Activated naive CD8-positive, alpha-beta T cell (primary cell): ENCODE measurements at regions not wholly inside any gene's neighbourhood (a gene's known extent, or its start where the extent isn't known, plus 50 kb on each side); places are given as distances from the start of the nearest gene placed in this dataset.
"Not testable (repeated sequence)": the region's sequence is repeated elsewhere in the genome, so short reads cannot be mapped to it uniquely, and the experiment has no call there.

ENCODE experiments used
- H3K27ac Mint-ChIP-seq: one replicate; pipeline ENCODE4 v1.8.0; 2021; ENCODE audit warnings: mixed read lengths
- H3K27me3 Mint-ChIP-seq: one replicate; pipeline ENCODE4 v1.8.0; 2021; ENCODE audit warnings: mixed read lengths
- H3K36me3 Mint-ChIP-seq: one replicate; pipeline ENCODE4 v1.8.0; 2021; ENCODE audit warnings: mixed read lengths
- H3K4me1 Mint-ChIP-seq: one replicate; pipeline ENCODE4 v1.8.0; 2021; ENCODE audit warnings: low read depth, mixed read lengths
- H3K4me3 Mint-ChIP-seq: one replicate; pipeline ENCODE4 v1.8.0; 2021; ENCODE audit warnings: mild to moderate bottlenecking, mixed read lengths
- H3K9me3 Mint-ChIP-seq: one replicate; pipeline ENCODE4 v1.8.0; 2021; ENCODE audit warnings: low read depth, mixed read lengths

DNA sequence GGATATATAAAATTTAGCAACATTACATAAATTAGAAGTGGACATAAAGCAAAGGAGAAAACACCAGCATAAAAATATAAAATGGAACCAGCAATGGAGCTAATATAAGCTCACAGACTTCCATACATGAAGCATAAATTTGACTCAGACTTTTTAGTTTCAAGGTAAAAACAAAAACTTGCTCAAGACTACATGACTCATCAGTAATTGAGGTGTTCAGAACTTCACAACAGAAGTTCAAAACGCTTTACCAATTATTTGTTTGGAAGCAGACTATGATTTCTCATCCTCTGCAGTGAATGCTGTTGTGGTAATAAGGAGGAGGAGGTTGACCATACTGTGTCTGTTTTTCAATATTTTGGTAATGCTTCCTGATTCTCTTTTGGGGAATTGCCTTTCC is 192.0 kb upstream of the MEIS1 start:
- H3K27ac Mint-ChIP-seq, H3K36me3 Mint-ChIP-seq, H3K4me3 Mint-ChIP-seq, H3K4me1 Mint-ChIP-seq, H3K27me3 Mint-ChIP-seq, H3K9me3 Mint-ChIP-seq: not testable (repeated sequence)

GRCh38 chr2:66242099-66242789 is 192.7 kb upstream of the MEIS1 start:
- H3K4me1 Mint-ChIP-seq, result no peaks in the 10 kb centered on the region
- no peak overlapping the region for H3K27ac Mint-ChIP-seq
- no peaks in the 10 kb centered on the region for H3K9me3 Mint-ChIP-seq
- no peaks in the 10 kb centered on the region for H3K36me3 Mint-ChIP-seq
- no peak overlapping the region for H3K4me3 Mint-ChIP-seq
- no peaks in the 10 kb centered on the region for H3K27me3 Mint-ChIP-seq

DNA sequence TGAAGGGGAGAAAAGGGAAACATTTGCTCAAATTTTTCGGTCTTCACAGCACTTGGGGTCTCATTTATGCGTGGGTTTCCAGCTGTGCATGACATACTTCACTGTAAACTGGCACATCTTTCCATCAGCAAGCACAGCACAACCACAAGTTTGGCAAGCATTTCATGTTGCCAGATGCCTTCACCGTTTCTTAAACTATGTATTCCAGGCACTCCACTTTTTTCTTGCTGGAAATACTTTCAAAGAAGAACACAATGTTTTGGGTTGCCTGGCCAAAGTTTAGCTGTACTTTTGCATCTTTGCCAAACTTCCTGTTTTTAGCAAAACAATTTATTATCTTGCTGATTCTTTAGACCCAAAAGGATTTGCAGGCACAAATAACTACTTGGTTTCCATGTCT is 194.6 kb upstream of the MEIS1 start:
- no peak overlapping the region for H3K4me3 Mint-ChIP-seq
- H3K36me3 Mint-ChIP-seq, result no peaks in the 10 kb centered on the region
- no peak overlapping the region for H3K27ac Mint-ChIP-seq
- H3K9me3 Mint-ChIP-seq, result no peaks in the 10 kb centered on the region
- H3K4me1 Mint-ChIP-seq, result no peaks in the 10 kb centered on the region
- H3K27me3 Mint-ChIP-seq, result no peaks in the 10 kb centered on the region

DNA sequence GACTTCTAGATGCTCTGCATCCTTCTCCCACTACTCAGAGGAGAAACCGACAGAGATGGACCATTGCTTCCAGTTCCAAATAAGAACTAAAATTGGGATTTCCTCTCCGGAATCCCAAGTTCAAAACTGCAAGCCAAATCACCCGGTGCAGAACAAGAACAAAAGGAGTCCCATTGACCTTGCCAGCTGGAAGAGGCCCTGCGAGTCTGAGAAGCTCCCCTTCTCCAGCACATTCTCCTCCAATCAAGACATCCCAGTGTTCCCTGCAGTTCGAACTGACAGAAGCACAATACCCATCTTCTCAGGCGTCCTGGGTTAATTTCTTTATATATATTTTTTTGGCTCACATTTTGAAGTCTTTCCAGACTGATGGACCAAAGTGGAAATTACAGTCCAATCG is 195.3 kb upstream of the MEIS1 start:
- H3K36me3 Mint-ChIP-seq, result no peaks in the 10 kb centered on the region
- no peaks in the 10 kb centered on the region for H3K27me3 Mint-ChIP-seq
- H3K27ac Mint-ChIP-seq, result no peak overlapping the region
- no peak overlapping the region for H3K4me3 Mint-ChIP-seq
- H3K9me3 Mint-ChIP-seq, result no peaks in the 10 kb centered on the region
- no peaks in the 10 kb centered on the region for H3K4me1 Mint-ChIP-seq

GRCh38 chr2:66237803-66238379 is 197.0 kb upstream of the MEIS1 start:
- Mint-ChIP-seq H3K36me3 (no peaks in the 10 kb centered on the region), H3K4me3 (no peak overlapping the region), H3K27me3 (no peaks in the 10 kb centered on the region)

DNA sequence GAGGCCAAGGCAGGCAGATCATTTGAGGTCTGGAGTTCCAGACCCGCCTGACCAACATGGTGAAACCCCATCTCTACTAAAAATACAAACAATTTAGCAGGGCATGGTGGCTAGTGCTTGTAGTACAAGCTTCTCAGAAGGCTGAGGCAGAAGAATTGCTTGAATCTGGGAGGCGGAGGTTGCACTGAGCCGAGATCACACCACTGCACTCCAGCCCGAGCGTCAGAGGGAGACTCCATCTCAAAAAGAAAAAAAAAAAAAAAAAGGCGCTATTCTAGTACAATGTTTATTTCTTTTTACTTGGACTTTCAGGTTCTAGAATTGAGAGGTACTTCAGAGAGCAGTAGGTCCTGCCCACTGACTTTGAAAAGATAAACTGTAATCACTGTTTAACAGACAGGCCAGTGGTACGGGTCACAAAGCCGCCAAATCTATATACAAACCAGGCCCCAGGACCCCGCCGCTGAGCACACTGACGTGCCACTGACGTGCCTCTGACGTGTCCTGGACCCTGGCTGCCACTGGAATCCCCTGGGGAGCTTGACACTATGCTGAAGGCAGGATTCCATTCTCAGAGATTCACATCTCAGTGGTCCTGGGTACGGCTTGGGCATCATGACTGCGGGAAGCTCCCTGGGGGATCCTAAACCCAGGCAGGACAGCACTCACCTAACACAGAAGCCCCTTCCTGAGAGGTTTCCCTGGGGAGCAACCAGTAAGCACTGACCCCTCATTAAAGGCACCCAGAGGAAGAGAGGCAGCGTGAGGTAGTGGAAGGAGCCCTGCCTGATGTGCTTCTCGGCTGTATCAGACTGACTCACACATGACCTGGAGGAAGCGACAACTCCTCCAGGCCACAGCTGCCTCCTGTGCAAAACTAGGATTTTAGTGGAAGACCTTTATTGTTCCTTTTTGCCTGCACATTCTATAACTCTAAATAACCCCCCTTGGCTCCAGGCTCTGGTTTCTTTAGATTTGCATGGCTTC is 197.8 kb upstream of the MEIS1 start:
- Mint-ChIP-seq H3K4me3 (no peak overlapping the region), H3K36me3 (no peaks in the 10 kb centered on the region), H3K27me3 (no peaks in the 10 kb centered on the region), H3K4me1 (no peaks in the 10 kb centered on the region), H3K9me3 (no peaks in the 10 kb centered on the region), H3K27ac (no peak overlapping the region)

More at GRCh38 chr2:66237803-66238379, 197.0 kb upstream of the MEIS1 start:
- Mint-ChIP-seq H3K27ac (no peak overlapping the region), H3K9me3 (no peaks in the 10 kb centered on the region), H3K4me1 (no peaks in the 10 kb centered on the region)

DNA sequence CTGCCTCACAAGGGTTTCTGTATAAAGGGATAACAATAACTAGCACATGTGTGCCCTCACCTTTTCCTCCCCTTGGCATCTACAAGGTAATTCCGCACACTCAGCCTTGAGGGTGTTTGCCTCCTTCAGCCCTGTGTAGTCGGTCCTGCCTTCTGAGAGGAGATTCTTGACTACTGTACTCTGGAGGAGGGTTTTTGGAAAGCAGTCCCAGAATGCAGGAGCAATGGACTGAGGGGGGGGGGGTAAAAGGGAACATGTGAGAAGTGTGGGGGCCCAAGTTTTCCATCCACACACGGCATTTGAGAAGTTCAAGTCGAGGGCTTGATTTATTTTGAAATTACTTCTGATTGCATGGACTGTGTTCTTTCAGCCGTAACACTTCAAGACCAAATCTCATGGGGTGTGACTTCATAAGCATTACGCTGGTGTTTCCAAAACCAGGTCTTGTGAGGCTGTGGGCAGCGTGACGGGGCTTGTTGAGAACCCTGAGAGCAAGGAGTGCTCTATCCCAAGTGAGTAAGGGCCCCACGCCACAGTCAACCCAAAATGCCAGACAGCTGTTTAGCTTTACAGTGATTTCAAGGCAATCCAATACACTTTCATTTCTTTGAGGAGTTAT is 198.7 kb upstream of the MEIS1 start:
- Mint-ChIP-seq H3K27me3 (no peaks in the 10 kb centered on the region), H3K9me3 (no peaks in the 10 kb centered on the region), H3K27ac (no peak overlapping the region), H3K4me1 (no peaks in the 10 kb centered on the region), H3K36me3 (no peaks in the 10 kb centered on the region), H3K4me3 (no peak overlapping the region)

- no peaks in the 10 kb centered on the region for H3K9me3 Mint-ChIP-seq
- no peaks in the 10 kb centered on the region for H3K27me3 Mint-ChIP-seq
- no peak overlapping the region for H3K4me3 Mint-ChIP-seq
- no peaks in the 10 kb centered on the region for H3K36me3 Mint-ChIP-seq
- H3K4me1 Mint-ChIP-seq, result no peaks in the 10 kb centered on the region
- no peak overlapping the region for H3K27ac Mint-ChIP-seq
Observed at GRCh38 chr2:66235428-66235827, 199.5 kb upstream of the MEIS1 start.

DNA sequence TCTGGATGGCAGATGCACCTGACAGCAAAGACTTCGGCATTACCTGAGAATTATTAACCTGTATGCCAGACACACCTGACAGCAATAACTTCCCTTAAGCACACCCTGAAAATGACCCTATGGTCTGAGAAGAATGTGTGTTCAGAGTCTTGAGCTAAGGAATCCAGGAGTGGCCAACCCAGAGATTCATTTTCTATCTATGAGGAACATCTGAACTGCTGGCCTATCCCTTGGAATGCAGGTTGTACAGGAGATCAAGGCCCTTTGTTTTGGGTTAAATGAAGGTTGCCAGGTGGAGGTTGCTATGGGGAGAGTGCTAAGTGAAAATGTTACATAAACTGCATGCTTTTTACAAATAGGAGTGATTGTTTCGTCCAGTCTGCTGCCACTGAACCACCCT is 200.9 kb upstream of the MEIS1 start:
- Mint-ChIP-seq H3K27me3 (no peaks in the 10 kb centered on the region), H3K4me1 (no peaks in the 10 kb centered on the region), H3K9me3 (no peaks in the 10 kb centered on the region), H3K27ac (no peak overlapping the region), H3K4me3 (no peak overlapping the region), H3K36me3 (no peaks in the 10 kb centered on the region)

DNA sequence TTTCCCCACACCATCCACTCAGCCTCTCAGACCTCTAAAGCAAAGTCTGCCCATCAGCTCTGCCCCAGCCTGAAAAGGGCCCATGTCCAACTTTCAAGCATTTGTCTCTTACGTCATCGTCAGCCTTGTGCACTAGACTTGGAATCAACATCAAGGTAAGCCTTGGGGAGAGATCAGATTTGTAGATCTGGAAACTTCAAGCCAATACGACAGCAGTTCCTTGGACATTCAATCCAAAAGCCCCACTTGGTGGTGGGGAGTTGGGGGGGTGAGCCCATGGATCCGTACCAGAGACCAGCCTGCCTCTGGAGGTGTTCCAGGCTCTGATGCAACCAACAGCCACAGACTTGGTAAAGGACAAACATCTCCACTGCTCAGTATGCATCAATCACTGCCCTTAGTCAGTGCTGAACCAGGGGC is 206.8 kb upstream of the MEIS1 start:
- H3K4me3 Mint-ChIP-seq, result no peak overlapping the region
- no peaks in the 10 kb centered on the region for H3K36me3 Mint-ChIP-seq
- H3K27me3 Mint-ChIP-seq, result peaks cover 2% of the 10 kb centered on the region
- no peaks in the 10 kb centered on the region for H3K4me1 Mint-ChIP-seq
- H3K27ac Mint-ChIP-seq, result no peak overlapping the region
- H3K9me3 Mint-ChIP-seq, result no peaks in the 10 kb centered on the region

DNA sequence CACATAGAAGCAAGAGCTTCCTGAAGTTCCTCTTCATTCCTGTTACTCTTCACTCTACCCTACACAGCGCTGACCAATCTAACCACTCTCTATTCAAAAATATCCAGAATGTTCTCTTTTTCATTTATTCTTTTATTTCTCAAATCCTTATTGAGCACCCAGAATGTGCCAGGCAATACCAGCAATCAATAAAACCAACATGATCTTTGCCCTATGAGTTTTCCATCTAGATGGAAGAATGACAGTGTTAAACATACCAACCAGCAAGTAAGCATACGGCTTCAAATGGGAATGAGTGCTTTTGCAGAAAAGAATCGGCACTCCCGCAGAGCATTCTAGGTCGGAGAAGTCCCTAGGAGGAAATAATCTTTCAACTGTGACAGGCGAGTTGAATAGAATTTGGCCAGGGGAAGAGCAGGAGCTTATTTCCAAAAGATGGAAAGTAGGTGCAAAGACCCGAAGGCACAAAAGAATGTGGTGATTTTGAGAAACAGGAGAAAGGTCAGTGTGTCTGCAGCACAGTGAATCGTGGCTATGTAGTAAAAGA is 217.8 kb upstream of the MEIS1 start:
- peaks cover 10% of the 10 kb centered on the region for H3K9me3 Mint-ChIP-seq
- no peak overlapping the region for H3K4me3 Mint-ChIP-seq
- no peaks in the 10 kb centered on the region for H3K36me3 Mint-ChIP-seq
- H3K4me1 Mint-ChIP-seq, result no peaks in the 10 kb centered on the region
- no peaks in the 10 kb centered on the region for H3K27me3 Mint-ChIP-seq
- H3K27ac Mint-ChIP-seq, result no peak overlapping the region

GRCh38 chr2:66212749-66213148 is 222.2 kb upstream of the MEIS1 start:
- H3K36me3 Mint-ChIP-seq, result no peaks in the 10 kb centered on the region
- peaks cover 10% of the 10 kb centered on the region for H3K9me3 Mint-ChIP-seq
- H3K27ac Mint-ChIP-seq, result no peak overlapping the region
- no peaks in the 10 kb centered on the region for H3K4me1 Mint-ChIP-seq
- no peaks in the 10 kb centered on the region for H3K27me3 Mint-ChIP-seq
- no peak overlapping the region for H3K4me3 Mint-ChIP-seq

DNA sequence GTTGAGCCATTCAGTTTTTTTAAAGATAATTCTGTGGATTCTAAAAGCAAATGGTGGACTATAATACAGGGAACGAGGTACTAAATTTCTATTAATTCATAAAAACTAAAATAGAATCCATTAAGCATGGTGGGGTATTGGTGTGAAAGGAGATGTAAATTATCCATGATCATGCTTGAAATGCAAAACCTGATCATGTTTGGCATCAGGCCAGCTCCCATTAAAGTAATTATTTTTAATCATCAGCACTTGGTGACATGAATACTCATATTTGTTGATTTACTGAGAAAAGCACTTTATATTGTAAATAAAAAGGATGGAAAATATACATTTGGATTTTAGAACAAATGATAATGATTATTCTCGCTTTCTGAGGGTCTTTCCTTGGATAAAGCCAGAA is 232.3 kb upstream of the MEIS1 start:
- H3K9me3 Mint-ChIP-seq, result no peaks in the 10 kb centered on the region
- H3K27me3 Mint-ChIP-seq, result no peaks in the 10 kb centered on the region
- no peaks in the 10 kb centered on the region for H3K4me1 Mint-ChIP-seq
- H3K36me3 Mint-ChIP-seq, result no peaks in the 10 kb centered on the region
- H3K27ac Mint-ChIP-seq, result no peak overlapping the region
- no peak overlapping the region for H3K4me3 Mint-ChIP-seq

DNA sequence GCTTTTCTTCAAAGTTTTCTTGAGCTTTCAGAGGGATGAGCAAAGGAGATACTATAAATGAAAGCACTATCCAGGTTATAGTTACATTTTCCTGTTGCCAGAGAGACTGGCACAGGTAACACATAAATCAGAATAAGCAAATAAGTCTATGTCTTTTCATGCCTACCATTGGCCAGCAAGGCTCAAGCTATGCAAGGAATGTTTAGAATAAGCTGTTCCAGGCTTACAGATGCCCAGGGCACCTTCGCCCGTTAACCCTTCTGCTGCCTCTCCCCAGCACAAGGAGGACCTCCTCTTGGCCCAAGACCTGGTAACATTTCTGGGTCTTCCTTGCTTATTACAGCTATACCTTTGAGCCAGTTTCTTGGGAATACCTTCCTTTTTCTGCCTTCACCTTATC is 233.7 kb upstream of the MEIS1 start:
- Mint-ChIP-seq H3K36me3 (no peaks in the 10 kb centered on the region), H3K27me3 (no peaks in the 10 kb centered on the region), H3K4me1 (no peaks in the 10 kb centered on the region)

DNA sequence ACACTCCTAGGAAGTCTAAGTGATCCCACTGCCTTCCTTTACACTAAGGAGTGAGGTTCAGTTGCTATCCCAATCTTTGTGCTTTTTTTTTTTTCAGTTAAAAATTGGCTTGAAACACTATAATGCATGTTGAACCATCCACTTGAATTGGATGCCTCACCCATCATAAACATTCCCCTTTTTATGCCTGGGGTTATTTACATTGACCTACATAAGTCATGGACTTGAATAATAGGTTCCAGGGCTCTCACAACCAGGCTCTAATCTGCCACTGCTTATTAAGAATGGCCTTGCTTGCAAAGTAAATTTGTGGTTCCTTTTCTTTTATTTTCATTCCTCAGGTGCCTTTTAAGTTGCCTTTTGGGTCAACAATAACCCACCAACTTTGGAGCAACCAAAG is 236.1 kb upstream of the MEIS1 start:
- Mint-ChIP-seq H3K27ac (no peak overlapping the region), H3K4me3 (no peak overlapping the region), H3K4me1 (no peaks in the 10 kb centered on the region), H3K36me3 (no peaks in the 10 kb centered on the region), H3K9me3 (peaks cover 7% of the 10 kb centered on the region), H3K27me3 (no peaks in the 10 kb centered on the region)

More for the DNA sequence above, 233.7 kb upstream of the MEIS1 start:
- Mint-ChIP-seq H3K4me3 (no peak overlapping the region), H3K9me3 (peaks cover 7% of the 10 kb centered on the region), H3K27ac (no peak overlapping the region)
